GM12878 (cell line): ENCODE measurements at regions not wholly inside any gene's neighbourhood (a gene's known extent, or its start where the extent isn't known, plus 50 kb on each side); places are given as distances from the start of the nearest gene placed in this dataset.

ENCODE experiments used
- ATAC-seq: fragments of 200-7000 bp; cut with Tn5 transposase; 3 replicates; pipeline ENCODE4 v1.9.1; 2020; ENCODE audit warnings: mild to moderate bottlenecking, moderate library complexity
- BruUV-seq: library from RNA; stranded (reverse); fragments of 400-500 nt; replicated peaks from 2 replicates; lab custom pipeline; 2021; lab: Mats Ljungman, UMichigan
- CTCF ChIA-PET: fragments of 300-600 bp; sonication (Branson Sonifier 250); formaldehyde crosslinking; extraction: SDS; loops from one replicate; lab custom pipeline; 2021; ENCODE audit warnings: inconsistent platforms; lab: Yijun Ruan, JAX
- POLR2A ChIA-PET: fragments of 350-600 bp; formaldehyde crosslinking; extraction: SDS; loops from one replicate; lab custom pipeline; 2021; ENCODE audit warnings: inconsistent platforms; lab: Charles Lee
- RAD21 ChIA-PET: fragments of 300-600 bp; sonication (Branson Sonifier 250); formaldehyde crosslinking; loops from one replicate; lab custom pipeline; 2023; ENCODE audit warnings: antibody characterized with exemption; ENCODE audit not compliant: unreplicated experiment; lab: Charles Lee
- SMC1A ChIA-PET: fragments of 300-600 bp; sonication (Branson Sonifier 250); formaldehyde crosslinking; loops from one replicate; lab custom pipeline; 2023; ENCODE audit not compliant: unreplicated experiment, uncharacterized antibody; lab: Charles Lee
- DNase-seq: peaks from one replicate; pipeline ENCODE4 v3.0.0-alpha.2; 2011; ENCODE audit warnings: low read depth, low spot score
- FAIRE-seq: peaks from 3 replicates; lab custom pipeline; 2011; peaks lifted over from hg19 to GRCh38; lab: Jason Lieb, UNC
- H2AFZ ChIP-seq: 2 replicates; pipeline ENCODE4 v1.6.0; 2011; ENCODE audit warnings: low read depth, low read length, control low read depth; ENCODE audit not compliant: control insufficient read depth
- H3K27ac ChIP-seq: 2 replicates; pipeline ENCODE4 v1.5.1; 2011; ENCODE audit warnings: control low read depth; ENCODE audit not compliant: control insufficient read depth, insufficient read depth
- H3K27me3 ChIP-seq, 2 experiments: replicated peaks in 1 of 2; 2 replicates each; pipeline versions ENCODE4 v1.6.0 to v1.6.1; 2011; ENCODE audit warnings: low read length in 1 of 2; ENCODE audit not compliant: control insufficient read depth in 2 of 2, insufficient read depth in 2 of 2
- H3K36me3 ChIP-seq, 2 experiments: 2 replicates each; pipeline ENCODE4 v1.5.1; 2011; ENCODE audit warnings: low read length in 1 of 2; ENCODE audit not compliant: control insufficient read depth in 2 of 2, insufficient read depth in 2 of 2
- H3K4me1 ChIP-seq: 2 replicates; pipeline ENCODE4 v1.6.1; 2011; ENCODE audit warnings: mild to moderate bottlenecking, low read length, moderate library complexity, mixed read lengths; ENCODE audit not compliant: control insufficient read depth, insufficient read depth
- H3K4me2 ChIP-seq: 2 replicates; pipeline ENCODE4 v1.6.0; 2011; ENCODE audit warnings: control low read depth; ENCODE audit not compliant: control insufficient read depth, insufficient read depth
- H3K4me3 ChIP-seq: fragments of 200-600 bp; sonication (generic); 2 replicates; pipeline ENCODE4 v1.5.1; 2016
- H3K79me2 ChIP-seq: 2 replicates; pipeline ENCODE4 v1.6.0; 2011; ENCODE audit warnings: low read length; ENCODE audit not compliant: control insufficient read depth, insufficient read depth
- H3K9ac ChIP-seq: 2 replicates; pipeline ENCODE4 v1.8.0; 2011; ENCODE audit warnings: low read length, control low read depth, mixed read lengths; ENCODE audit not compliant: control insufficient read depth, insufficient read depth
- H3K9me3 ChIP-seq: replicated peaks from 3 replicates; pipeline ENCODE4 v1.5.1; 2011; ENCODE audit warnings: mild to moderate bottlenecking, low read length; ENCODE audit not compliant: control insufficient read depth, insufficient read depth
- H4K20me1 ChIP-seq: 2 replicates; pipeline ENCODE4 v1.6.0; 2011; ENCODE audit not compliant: control insufficient read depth, insufficient read depth
- BHLHE40 ChIP-seq, 2 experiments: fragments of 450-650 bp in 1 of 2; IDR thresholded peaks; 2 replicates each; pipeline ENCODE4 v1.6.1; 2011 to 2017; ENCODE audit warnings: low read depth in 2 of 2, borderline replicate concordance in 1 of 2, improper control_type of control experiment in 1 of 2, low read length in 1 of 2, mild to moderate bottlenecking in 1 of 2
- BMI1 ChIP-seq: fragments of 450-650 bp; IDR thresholded peaks from 2 replicates; pipeline ENCODE4 v1.6.1; 2016; ENCODE audit warnings: mild to moderate bottlenecking, moderate library complexity, borderline replicate concordance
- BRCA1 ChIP-seq: IDR thresholded peaks from 2 replicates; pipeline ENCODE4 v1.6.1; 2011; ENCODE audit warnings: low read depth, low read length, improper control_type of control experiment
- CREB1 ChIP-seq: IDR thresholded peaks from 2 replicates; pipeline ENCODE4 v1.6.1; 2012; ENCODE audit warnings: low read depth, mild to moderate bottlenecking, inconsistent platforms
- SREBF1 ChIP-seq: IDR thresholded peaks from 2 replicates; pipeline ENCODE4 v1.6.1; 2012; ENCODE audit warnings: mild to moderate bottlenecking, low read length
- TCF7 ChIP-seq: IDR thresholded peaks from 2 replicates; pipeline ENCODE4 v1.6.1; 2014; ENCODE audit warnings: antibody characterized with exemption, borderline replicate concordance
- YY1 ChIP-seq: IDR thresholded peaks from 2 replicates; pipeline ENCODE4 v1.6.1; 2011; ENCODE audit warnings: low read depth, mild to moderate bottlenecking, low read length
- ZNF217 ChIP-seq: fragments of 450-650 bp; IDR thresholded peaks from 2 replicates; pipeline ENCODE4 v1.6.1; 2017; ENCODE audit warnings: antibody characterized with exemption, mild to moderate bottlenecking
- WGBS: methylation state at CpG from one replicate; pipeline ENCODE4 v1.1.6; 2016; ENCODE audit warnings: low lambda C conversion rate; ENCODE audit not compliant: insufficient replicate concordance, insufficient coverage; ENCODE audit errors: missing lambda C conversion rate; 5-methylcytosine and 5-hydroxymethylcytosine counted together
- in situ Hi-C: fragments of 300-500 bp; cut with MboI; formaldehyde crosslinking; loops from 9 replicates; pipeline ENCODE4 v1.14.3; 2018; ENCODE audit warnings: mixed read lengths
- intact Hi-C: fragments of 100-400 bp; cut with micrococcal nuclease; formaldehyde crosslinking; loops from one replicate; pipeline ENCODE4 v1.14.2; 2022; ENCODE audit not compliant: unreplicated experiment
- TF ChIP-seq, protein P1 (sequence below): fragments of 450-650 bp; IDR thresholded peaks from 2 replicates; pipeline ENCODE4 v1.6.1; 2017; ENCODE audit warnings: mild to moderate bottlenecking
- TF ChIP-seq, protein P2 (sequence below): IDR thresholded peaks from 2 replicates; pipeline ENCODE4 v1.6.1; 2012; ENCODE audit warnings: low read depth, low read length, improper control_type of control experiment
- TF ChIP-seq, protein P3 (sequence below): fragments of 450-650 bp; IDR thresholded peaks from 2 replicates; pipeline ENCODE4 v1.6.1; 2016; ENCODE audit warnings: mild to moderate bottlenecking, moderate library complexity, borderline replicate concordance

DNA sequence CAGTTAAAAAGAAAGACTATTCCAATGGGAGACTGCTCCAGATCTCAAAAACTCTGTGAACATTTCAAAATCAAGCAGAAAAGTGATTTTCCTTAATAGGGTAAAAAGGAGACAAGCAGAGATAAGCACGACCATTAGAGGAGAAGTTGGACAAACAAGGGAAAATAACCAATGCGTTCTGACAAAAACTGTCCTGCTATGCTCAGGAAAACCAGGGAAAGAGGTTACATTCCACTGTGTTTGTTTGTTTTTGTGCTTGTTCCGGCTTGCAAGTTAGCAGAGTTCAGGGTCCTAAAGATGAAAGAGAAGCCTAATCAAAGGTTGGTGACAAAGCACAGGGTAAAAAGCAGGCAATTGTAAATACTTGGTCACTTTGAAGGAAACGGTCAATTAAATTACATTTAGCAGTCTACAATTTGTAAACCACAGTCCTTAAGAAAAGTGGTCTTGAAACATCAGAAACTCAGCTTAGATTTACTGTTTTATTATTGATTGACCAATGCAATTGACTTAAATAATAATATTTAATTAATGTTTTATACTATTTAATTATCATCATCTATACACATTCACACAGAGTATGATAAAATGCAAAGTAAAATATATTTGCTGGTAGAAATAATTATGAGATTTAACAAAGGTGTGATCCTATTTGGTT lies 186.2 kb upstream of the CPXCR1 start:
- in situ Hi-C loops (no loop called here), intact Hi-C loops (no loop called here)
- Histone ChIP-seq H3K4me1 (no peaks in the 10 kb centered on the region), H4K20me1 (no peaks in the 10 kb centered on the region), H3K79me2 (no peaks in the 10 kb centered on the region), H3K9ac (no peak overlapping the region), H3K27me3 (no peaks in the 10 kb centered on the region), H3K36me3 (no peaks in the 10 kb centered on the region), H3K4me3 (no peak overlapping the region), H3K9me3 (no peaks in the 10 kb centered on the region), H3K4me2 (no peak overlapping the region), H3K27ac (no peak overlapping the region), H2AFZ (no peak overlapping the region)
- BruUV-seq = no TSS peak
- SMC1A ChIA-PET = no interaction called here
- FAIRE-seq (no peak), DNase-seq (no peak), ATAC-seq (no peak)
- TF ChIP-seq, protein P1, sequence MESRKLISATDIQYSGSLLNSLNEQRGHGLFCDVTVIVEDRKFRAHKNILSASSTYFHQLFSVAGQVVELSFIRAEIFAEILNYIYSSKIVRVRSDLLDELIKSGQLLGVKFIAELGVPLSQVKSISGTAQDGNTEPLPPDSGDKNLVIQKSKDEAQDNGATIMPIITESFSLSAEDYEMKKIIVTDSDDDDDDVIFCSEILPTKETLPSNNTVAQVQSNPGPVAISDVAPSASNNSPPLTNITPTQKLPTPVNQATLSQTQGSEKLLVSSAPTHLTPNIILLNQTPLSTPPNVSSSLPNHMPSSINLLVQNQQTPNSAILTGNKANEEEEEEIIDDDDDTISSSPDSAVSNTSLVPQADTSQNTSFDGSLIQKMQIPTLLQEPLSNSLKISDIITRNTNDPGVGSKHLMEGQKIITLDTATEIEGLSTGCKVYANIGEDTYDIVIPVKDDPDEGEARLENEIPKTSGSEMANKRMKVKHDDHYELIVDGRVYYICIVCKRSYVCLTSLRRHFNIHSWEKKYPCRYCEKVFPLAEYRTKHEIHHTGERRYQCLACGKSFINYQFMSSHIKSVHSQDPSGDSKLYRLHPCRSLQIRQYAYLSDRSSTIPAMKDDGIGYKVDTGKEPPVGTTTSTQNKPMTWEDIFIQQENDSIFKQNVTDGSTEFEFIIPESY = no peak
- no peak for TF ChIP-seq BRCA1
- no peak for TF ChIP-seq TCF7
- no peak for TF ChIP-seq SREBF1
- RAD21 ChIA-PET = no interaction called here
- CTCF ChIA-PET = no interaction called here
- whole genome bisulfite sequencing = 12% methylated on average over 4 of the region's 4 CpGs
- POLR2A ChIA-PET = no interaction called here

DNA sequence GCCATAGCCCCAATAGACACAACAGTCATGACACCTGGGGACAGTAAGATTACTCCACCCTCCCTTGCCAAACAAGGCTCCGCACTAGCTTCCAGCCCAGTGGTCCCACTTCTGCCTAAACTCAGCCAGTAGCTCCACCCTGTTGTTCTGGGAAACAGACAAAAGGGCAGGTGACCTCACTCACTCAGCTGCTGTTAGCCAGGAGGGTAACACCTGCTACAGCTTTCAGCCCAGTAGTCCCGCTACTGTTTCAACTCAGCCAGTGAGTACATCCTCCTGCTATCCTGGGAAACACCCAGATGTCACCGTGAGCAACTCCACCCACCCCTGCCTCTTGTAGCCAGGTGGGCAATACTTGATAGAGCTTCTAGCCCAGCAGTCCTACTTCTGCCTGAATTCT lies 162.7 kb upstream of the CPXCR1 start:
- no peak for ATAC-seq
- intact Hi-C loops (no loop called here), in situ Hi-C loops (no loop called here)
- ChIA-PET CTCF (no interaction called here), POLR2A (no interaction called here), RAD21 (no interaction called here), SMC1A (no interaction called here)
- Histone ChIP-seq H4K20me1 (no peaks in the 10 kb centered on the region), H3K79me2 (no peaks in the 10 kb centered on the region), H3K36me3 (no peaks in the 10 kb centered on the region), H3K9me3 (no peaks in the 10 kb centered on the region), H3K27me3 (no peaks in the 10 kb centered on the region), H3K9ac (no peak overlapping the region), H3K4me1 (no peaks in the 10 kb centered on the region), H3K4me2 (no peak overlapping the region), H2AFZ (no peak overlapping the region), H3K27ac (no peak overlapping the region), H3K4me3 (no peak overlapping the region)
- no peak for DNase-seq
- 10% methylated on average over 3 of the region's 3 CpGs for WGBS
- no peak for FAIRE-seq
- no TSS peak for BruUV-seq
- TF ChIP-seq, protein P2, sequence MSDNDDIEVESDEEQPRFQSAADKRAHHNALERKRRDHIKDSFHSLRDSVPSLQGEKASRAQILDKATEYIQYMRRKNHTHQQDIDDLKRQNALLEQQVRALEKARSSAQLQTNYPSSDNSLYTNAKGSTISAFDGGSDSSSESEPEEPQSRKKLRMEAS = no peak
- no peak for TF ChIP-seq YY1
- TF ChIP-seq BHLHE40 (IDR thresholded peaks at IDR 0.05; ENCODE audit: borderline replicate concordance in 1 of 2, low read depth in 2 of 2, low read length in 1 of 2) = no peak
- TF ChIP-seq CREB1 = no peak
- TF ChIP-seq BMI1 = no peak
- TF ChIP-seq, protein P3, sequence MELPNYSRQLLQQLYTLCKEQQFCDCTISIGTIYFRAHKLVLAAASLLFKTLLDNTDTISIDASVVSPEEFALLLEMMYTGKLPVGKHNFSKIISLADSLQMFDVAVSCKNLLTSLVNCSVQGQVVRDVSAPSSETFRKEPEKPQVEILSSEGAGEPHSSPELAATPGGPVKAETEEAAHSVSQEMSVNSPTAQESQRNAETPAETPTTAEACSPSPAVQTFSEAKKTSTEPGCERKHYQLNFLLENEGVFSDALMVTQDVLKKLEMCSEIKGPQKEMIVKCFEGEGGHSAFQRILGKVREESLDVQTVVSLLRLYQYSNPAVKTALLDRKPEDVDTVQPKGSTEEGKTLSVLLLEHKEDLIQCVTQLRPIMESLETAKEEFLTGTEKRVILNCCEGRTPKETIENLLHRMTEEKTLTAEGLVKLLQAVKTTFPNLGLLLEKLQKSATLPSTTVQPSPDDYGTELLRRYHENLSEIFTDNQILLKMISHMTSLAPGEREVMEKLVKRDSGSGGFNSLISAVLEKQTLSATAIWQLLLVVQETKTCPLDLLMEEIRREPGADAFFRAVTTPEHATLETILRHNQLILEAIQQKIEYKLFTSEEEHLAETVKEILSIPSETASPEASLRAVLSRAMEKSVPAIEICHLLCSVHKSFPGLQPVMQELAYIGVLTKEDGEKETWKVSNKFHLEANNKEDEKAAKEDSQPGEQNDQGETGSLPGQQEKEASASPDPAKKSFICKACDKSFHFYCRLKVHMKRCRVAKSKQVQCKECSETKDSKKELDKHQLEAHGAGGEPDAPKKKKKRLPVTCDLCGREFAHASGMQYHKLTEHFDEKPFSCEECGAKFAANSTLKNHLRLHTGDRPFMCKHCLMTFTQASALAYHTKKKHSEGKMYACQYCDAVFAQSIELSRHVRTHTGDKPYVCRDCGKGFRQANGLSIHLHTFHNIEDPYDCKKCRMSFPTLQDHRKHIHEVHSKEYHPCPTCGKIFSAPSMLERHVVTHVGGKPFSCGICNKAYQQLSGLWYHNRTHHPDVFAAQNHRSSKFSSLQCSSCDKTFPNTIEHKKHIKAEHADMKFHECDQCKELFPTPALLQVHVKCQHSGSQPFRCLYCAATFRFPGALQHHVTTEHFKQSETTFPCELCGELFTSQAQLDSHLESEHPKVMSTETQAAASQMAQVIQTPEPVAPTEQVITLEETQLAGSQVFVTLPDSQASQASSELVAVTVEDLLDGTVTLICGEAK = no peak
- no peak for TF ChIP-seq ZNF217
